Gastrocnemius medialis (tissue), 4 donors: ENCODE measurements at regions not wholly inside any gene's neighbourhood (a gene's known extent, or its start where the extent isn't known, plus 50 kb on each side); places are given as distances from the start of the nearest gene placed in this dataset.

ENCODE experiments used
- CTCF ChIP-seq, 5 experiments: fragments of 450-650 bp in 3 of 5; fragments of 200-600 bp in 2 of 5; sonication (generic) in 2 of 5; IDR thresholded peaks in 4 of 5; conservative IDR thresholded peaks in 1 of 5; 1 replicate in 4 of 5; 2 replicates in 1 of 5; pipeline ENCODE4 v1.5.1; 2016 to 2019; ENCODE audit warnings: antibody characterized with exemption in 5 of 5, mild to moderate bottlenecking in 3 of 5, moderate library complexity in 3 of 5
- POLR2A ChIP-seq, 2 donors: fragments of 450-650 bp; IDR thresholded peaks; one replicate each; pipeline ENCODE4 v1.6.1; 2017; ENCODE audit warnings: antibody characterized with exemption in 2 of 2, mild to moderate bottlenecking in 2 of 2, moderate library complexity in 2 of 2

GRCh38 chr22:48811885-48812284 lies 1015.8 kb downstream of the BRD1 start:
- no peak for TF ChIP-seq CTCF (IDR thresholded peaks at IDR 0.05 in 4 of 5, conservative IDR thresholded peaks at IDR 0.05 in 1 of 5)
- TF ChIP-seq POLR2A (IDR thresholded peaks at IDR 0.05), result no peak
